B cell (primary cell): ENCODE measurements at regions not wholly inside any gene's neighbourhood (a gene's known extent, or its start where the extent isn't known, plus 50 kb on each side); places are given as distances from the start of the nearest gene placed in this dataset.

ENCODE experiments used
- ATAC-seq: fragments of 200-7000 bp; cut with Tn5 transposase; one replicate; pipeline ENCODE4 v1.10.0; 2021; ENCODE audit warnings: low read depth, mild to moderate bottlenecking, moderate number of reproducible peaks, moderate library complexity
- CTCF ChIA-PET: fragments of 350-600 bp; sonication (Branson Sonifier 250); formaldehyde crosslinking; loops from one replicate; lab custom pipeline; 2021; ENCODE audit warnings: antibody characterized with exemption, inconsistent platforms; lab: Charles Lee
- POLR2A ChIA-PET: fragments of 350-600 bp; sonication (Branson Sonifier 250); formaldehyde crosslinking; loops from one replicate; lab custom pipeline; 2021; ENCODE audit warnings: antibody characterized with exemption; lab: Charles Lee
- DNase-seq: peaks from one replicate; pipeline ENCODE4 v3.0.0; 2013
- H2AFZ ChIP-seq: 2 replicates; pipeline ENCODE4 v1.6.1; 2012; ENCODE audit warnings: mild to moderate bottlenecking, low read depth, low read length; ENCODE audit not compliant: insufficient read depth, poor library complexity, severe bottlenecking
- H3K27ac ChIP-seq, 2 donors: 1 replicate in 1 of 2; 2 replicates in 1 of 2; pipeline ENCODE4 v1.5.1; 2012 to 2013; ENCODE audit warnings: low read length in 2 of 2, mild to moderate bottlenecking in 2 of 2, moderate library complexity in 1 of 2
- H3K27me3 ChIP-seq, 4 experiments: fragments of 200-600 bp in 1 of 4; sonication (generic) in 1 of 4; replicated peaks in 1 of 4; 1 replicate in 2 of 4; 2 replicates in 2 of 4; pipeline versions ENCODE4 v1.6.1 to v1.7.0; 2013 to 2016; ENCODE audit warnings: low read length in 3 of 4, mild to moderate bottlenecking in 2 of 4, mixed read lengths in 1 of 4, moderate library complexity in 1 of 4; ENCODE audit not compliant: insufficient read depth in 4 of 4, control insufficient read depth in 3 of 4; ENCODE audit errors: control extremely low read depth in 1 of 4
- H3K36me3 ChIP-seq, 2 experiments: replicated peaks in 1 of 2; 1 replicate in 1 of 2; 2 replicates in 1 of 2; pipeline versions ENCODE4 v1.6.1 to v1.7.1; 2013; ENCODE audit warnings: low read length in 1 of 2; ENCODE audit not compliant: insufficient read depth in 2 of 2, control insufficient read depth in 1 of 2; ENCODE audit errors: control extremely low read depth in 1 of 2, extremely low read depth in 1 of 2
- H3K4me1 ChIP-seq, 2 donors: fragments of 200-600 bp in 1 of 2; sonication (generic) in 1 of 2; 1 replicate in 1 of 2; 2 replicates in 1 of 2; pipeline versions ENCODE4 v1.5.1 to v1.6.1; 2013 to 2017; ENCODE audit warnings: low read length in 2 of 2; ENCODE audit not compliant: control insufficient read depth in 2 of 2, insufficient read depth in 2 of 2
- H3K4me2 ChIP-seq: replicated peaks from 2 replicates; pipeline ENCODE3; 2012; ENCODE audit warnings: mild to moderate bottlenecking, low read depth, low read length; ENCODE audit not compliant: poor library complexity, severe bottlenecking
- H3K4me3 ChIP-seq, 5 experiments: fragments of 200-600 bp in 1 of 5; sonication (generic) in 1 of 5; 1 replicate in 3 of 5; 2 replicates in 2 of 5; pipeline versions ENCODE4 v1.5.1 to v1.7.0; 2011 to 2016; ENCODE audit warnings: low read length in 4 of 5, mild to moderate bottlenecking in 4 of 5, low read depth in 2 of 5, control low read depth in 1 of 5, moderate library complexity in 1 of 5; ENCODE audit not compliant: insufficient read depth in 1 of 5; ENCODE audit errors: control extremely low read depth in 1 of 5, extremely low read depth in 1 of 5
- H3K79me2 ChIP-seq: fragments of 200-600 bp; sonication (generic); one replicate; pipeline ENCODE4 v1.6.0; 2016; ENCODE audit warnings: low read length; ENCODE audit not compliant: control insufficient read depth, insufficient read depth
- H3K9ac ChIP-seq: fragments of 200-600 bp; sonication (generic); 2 replicates; pipeline ENCODE4 v1.6.1; 2017; ENCODE audit warnings: mild to moderate bottlenecking, low read length, moderate library complexity
- H3K9me3 ChIP-seq, 3 donors: one replicate each; pipeline versions ENCODE4 v1.6.1 to v1.7.1; 2013; ENCODE audit warnings: low read length in 2 of 3; ENCODE audit not compliant: control insufficient read depth in 2 of 3, insufficient read depth in 1 of 3; ENCODE audit errors: control extremely low read depth in 1 of 3
- H4K20me1 ChIP-seq: 2 replicates; pipeline ENCODE4 v1.6.0; 2012; ENCODE audit warnings: mild to moderate bottlenecking, low read length; ENCODE audit not compliant: insufficient read depth, control insufficient read depth, poor library complexity, severe bottlenecking
- H3K27ac Mint-ChIP-seq: one replicate; pipeline ENCODE4 v1.8.0; 2021; ENCODE audit warnings: mixed read lengths
- H3K27me3 Mint-ChIP-seq: one replicate; pipeline ENCODE4 v1.8.0; 2021; ENCODE audit warnings: mixed read lengths
- H3K4me1 Mint-ChIP-seq: one replicate; pipeline ENCODE4 v1.8.0; 2021; ENCODE audit warnings: mixed read lengths
- H3K4me3 Mint-ChIP-seq: one replicate; pipeline ENCODE4 v1.8.0; 2021; ENCODE audit warnings: mixed read lengths
- H3K9me3 Mint-ChIP-seq: one replicate; pipeline ENCODE4 v1.8.0; 2022; ENCODE audit warnings: mixed read lengths; ENCODE audit not compliant: insufficient read depth
- CTCF ChIP-seq: fragments of 200-600 bp; IDR thresholded peaks from one replicate; pipeline ENCODE4 v1.8.0; 2022; ENCODE audit warnings: antibody characterized with exemption, mild to moderate bottlenecking
- EZH2 ChIP-seq: IDR thresholded peaks from 2 replicates; pipeline ENCODE4 v1.6.1; 2012; ENCODE audit warnings: borderline replicate concordance, low read depth, mild to moderate bottlenecking, moderate library complexity, low read length; ENCODE audit not compliant: insufficient read depth, poor library complexity, severe bottlenecking
- WGBS: methylation state at CpG from one replicate; pipeline ENCODE4 v1.1.5; 2013; ENCODE audit warnings: missing lambda C conversion rate; ENCODE audit not compliant: insufficient coverage; 5-methylcytosine and 5-hydroxymethylcytosine counted together
- intact Hi-C: fragments of 100-400 bp; cut with micrococcal nuclease; formaldehyde crosslinking; loops from one replicate; pipeline ENCODE4 v1.10.0; 2022

GRCh38 chr18:51711298-51711889, 513.9 kb upstream of the MEX3C start:
- peaks cover 0 to 10% (median 3%) of the 10 kb centered on the region in 3 donors for H3K9me3 ChIP-seq
- H3K4me1 Mint-ChIP-seq = no peaks in the 10 kb centered on the region
- peaks cover 14% of the 10 kb centered on the region for H3K9me3 Mint-ChIP-seq
- intact Hi-C loops = no loop called here
- no peaks in the 10 kb centered on the region for H3K27me3 Mint-ChIP-seq
- no peak for TF ChIP-seq EZH2
- no peaks in the 10 kb centered on the region for H3K4me1 ChIP-seq
- DNase-seq (no peak), ATAC-seq (no peak)
- H3K27ac Mint-ChIP-seq = no peak overlapping the region
- ChIA-PET CTCF (no interaction called here), POLR2A (no interaction called here)
- no peak overlapping the region for H3K9ac ChIP-seq
- no peak overlapping the region for H3K27ac ChIP-seq
- H4K20me1 ChIP-seq = no peaks in the 10 kb centered on the region
- WGBS = 80% methylated on average over 2 of the region's 2 CpGs
- no peak overlapping the region for H2AFZ ChIP-seq
- H3K4me3 ChIP-seq = no peak overlapping the region
- no peak overlapping the region for H3K4me3 Mint-ChIP-seq
- no peaks in the 10 kb centered on the region for H3K36me3 ChIP-seq
- H3K4me2 ChIP-seq = no peak overlapping the region
- no peaks in the 10 kb centered on the region for H3K79me2 ChIP-seq
- H3K27me3 ChIP-seq = no peaks in the 10 kb centered on the region

GRCh38 chr18:51712821-51713220, 515.3 kb upstream of the MEX3C start:
- Mint-ChIP-seq H3K4me1 (no peaks in the 10 kb centered on the region), H3K27me3 (no peaks in the 10 kb centered on the region), H3K9me3 (peaks cover 6% of the 10 kb centered on the region), H3K4me3 (no peak overlapping the region), H3K27ac (no peak overlapping the region)
- TF ChIP-seq EZH2 (no peak), CTCF (no peak)
- H3K27ac ChIP-seq = no peak overlapping the region
- H3K36me3 ChIP-seq = no peaks in the 10 kb centered on the region
- CTCF ChIA-PET = no interaction called here
- no CpG with 5 or more reads among the region's 2 CpGs for WGBS
- H3K9ac ChIP-seq = no peak overlapping the region
- no peak overlapping the region for H2AFZ ChIP-seq
- no peaks in the 10 kb centered on the region for H3K27me3 ChIP-seq
- intact Hi-C loops = no loop called here
- H3K9me3 ChIP-seq = no peaks in the 10 kb centered on the region
- no peak overlapping the region for H3K4me2 ChIP-seq
- H3K4me3 ChIP-seq = no peak overlapping the region
- no peaks in the 10 kb centered on the region for H4K20me1 ChIP-seq
- DNase-seq = no peak
- ATAC-seq = no peak
- POLR2A ChIA-PET = no interaction called here
- H3K79me2 ChIP-seq = no peaks in the 10 kb centered on the region
- H3K4me1 ChIP-seq = no peaks in the 10 kb centered on the region
